ENCODE measurements at regions not wholly inside any gene's neighbourhood (a gene's known extent, or its start where the extent isn't known, plus 50 kb on each side); places are given as distances from the start of the nearest gene placed in this dataset.

- no peak for TF ChIP-seq EZH2phosphoT487 (conservative IDR thresholded peaks at IDR 0.05; ENCODE audit: low read length)
- Histone ChIP-seq H3K36me3 (ENCODE audit: low read length) (no peaks in the 10 kb centered on the region), H3K4me2 (ENCODE audit: low read depth, low read length, poor library complexity, severe bottlenecking) (no peak overlapping the region), H3K27ac (ENCODE audit: low read depth, low read length) (no peak overlapping the region), H4K20me1 (ENCODE audit: low read depth, low read length) (no peaks in the 10 kb centered on the region), H3K9ac (ENCODE audit: low read length) (no peak overlapping the region), H3F3A (ENCODE audit: insufficient read depth) (no peaks in the 10 kb centered on the region), H3K4me3 (ENCODE audit: insufficient read depth, low read length, poor library complexity, severe bottlenecking) (no peak overlapping the region), H3K9me2 (replicated peaks; ENCODE audit: insufficient read depth, low read length) (no peaks in the 10 kb centered on the region), H3K9me3 (ENCODE audit: insufficient read depth, low read length) (no peaks in the 10 kb centered on the region), H3K79me2 (ENCODE audit: insufficient read depth, low read length) (no peaks in the 10 kb centered on the region), H3K27me3 (ENCODE audit: low read length) (no peaks in the 10 kb centered on the region), H2AFZ (ENCODE audit: low read depth, low read length, severe bottlenecking) (no peak overlapping the region)
Measured at GRCh38 chr4:106587558-106587957, 219.0 kb upstream of the GIMD1 start.

GRCh38 chr4:106585915-106586349 is 217.4 kb upstream of the GIMD1 start:
- Histone ChIP-seq H3K9ac (ENCODE audit: low read length) (no peak overlapping the region), H3K4me2 (ENCODE audit: low read depth, low read length, poor library complexity, severe bottlenecking) (no peak overlapping the region), H3K79me2 (ENCODE audit: insufficient read depth, low read length) (no peaks in the 10 kb centered on the region), H3K27me3 (ENCODE audit: low read length) (no peaks in the 10 kb centered on the region), H3K27ac (ENCODE audit: low read depth, low read length) (no peak overlapping the region), H3K9me3 (ENCODE audit: insufficient read depth, low read length) (no peaks in the 10 kb centered on the region), H4K20me1 (ENCODE audit: low read depth, low read length) (no peaks in the 10 kb centered on the region), H3K36me3 (ENCODE audit: low read length) (no peaks in the 10 kb centered on the region), H3K4me3 (ENCODE audit: insufficient read depth, low read length, poor library complexity, severe bottlenecking) (no peak overlapping the region), H3F3A (ENCODE audit: insufficient read depth) (no peaks in the 10 kb centered on the region), H3K9me2 (replicated peaks; ENCODE audit: insufficient read depth, low read length) (no peaks in the 10 kb centered on the region), H2AFZ (ENCODE audit: low read depth, low read length, severe bottlenecking) (no peak overlapping the region)
- TF ChIP-seq CTCF (IDR thresholded peaks at IDR 0.05; ENCODE audit: insufficient read depth, low read length, poor library complexity, severe bottlenecking) (no peak), EZH2phosphoT487 (conservative IDR thresholded peaks at IDR 0.05; ENCODE audit: low read length) (no peak)

GRCh38 chr4:106584337-106584989 is 215.9 kb upstream of the GIMD1 start:
- Histone ChIP-seq H3K9me3 (ENCODE audit: insufficient read depth, low read length) (no peaks in the 10 kb centered on the region), H3K79me2 (ENCODE audit: insufficient read depth, low read length) (no peaks in the 10 kb centered on the region), H3K4me3 (ENCODE audit: insufficient read depth, low read length, poor library complexity, severe bottlenecking) (no peak overlapping the region), H2AFZ (ENCODE audit: low read depth, low read length, severe bottlenecking) (no peak overlapping the region), H3K36me3 (ENCODE audit: low read length) (no peaks in the 10 kb centered on the region), H3K9me2 (replicated peaks; ENCODE audit: insufficient read depth, low read length) (no peaks in the 10 kb centered on the region), H3K4me2 (ENCODE audit: low read depth, low read length, poor library complexity, severe bottlenecking) (no peak overlapping the region), H3K9ac (ENCODE audit: low read length) (no peak overlapping the region), H3F3A (ENCODE audit: insufficient read depth) (no peaks in the 10 kb centered on the region), H3K27ac (ENCODE audit: low read depth, low read length) (no peak overlapping the region), H4K20me1 (ENCODE audit: low read depth, low read length) (no peaks in the 10 kb centered on the region), H3K27me3 (ENCODE audit: low read length) (no peaks in the 10 kb centered on the region)
- TF ChIP-seq EZH2phosphoT487 (conservative IDR thresholded peaks at IDR 0.05; ENCODE audit: low read length) (no peak), CTCF (IDR thresholded peaks at IDR 0.05; ENCODE audit: insufficient read depth, low read length, poor library complexity, severe bottlenecking) (no peak)

- Histone ChIP-seq H3K27ac (ENCODE audit: low read depth, low read length) (no peak overlapping the region), H4K20me1 (ENCODE audit: low read depth, low read length) (no peaks in the 10 kb centered on the region), H3F3A (ENCODE audit: insufficient read depth) (no peaks in the 10 kb centered on the region), H3K9me3 (ENCODE audit: insufficient read depth, low read length) (no peaks in the 10 kb centered on the region), H3K27me3 (ENCODE audit: low read length) (no peaks in the 10 kb centered on the region), H2AFZ (ENCODE audit: low read depth, low read length, severe bottlenecking) (no peak overlapping the region), H3K4me2 (ENCODE audit: low read depth, low read length, poor library complexity, severe bottlenecking) (no peak overlapping the region), H3K4me3 (ENCODE audit: insufficient read depth, low read length, poor library complexity, severe bottlenecking) (no peak overlapping the region), H3K9me2 (replicated peaks; ENCODE audit: insufficient read depth, low read length) (no peaks in the 10 kb centered on the region), H3K9ac (ENCODE audit: low read length) (no peak overlapping the region), H3K36me3 (ENCODE audit: low read length) (no peaks in the 10 kb centered on the region), H3K79me2 (ENCODE audit: insufficient read depth, low read length) (no peaks in the 10 kb centered on the region)
- TF ChIP-seq EZH2phosphoT487 (conservative IDR thresholded peaks at IDR 0.05; ENCODE audit: low read length) (no peak), CTCF (IDR thresholded peaks at IDR 0.05; ENCODE audit: insufficient read depth, low read length, poor library complexity, severe bottlenecking) (no peak)
Measured at GRCh38 chr4:106583567-106583966, 215.0 kb upstream of the GIMD1 start.

All from SU-DHL-6 (cell line).